Coronary artery (tissue), 2 donors: ENCODE measurements at regions not wholly inside any gene's neighbourhood (a gene's known extent, or its start where the extent isn't known, plus 50 kb on each side); places are given as distances from the start of the nearest gene placed in this dataset.

ENCODE experiments used
- DNase-seq: peaks from one replicate; pipeline ENCODE4 v3.0.0-alpha.2; 2017; ENCODE audit warnings: low spot score
- H3K27ac ChIP-seq, 2 donors: fragments of 200-600 bp; sonication (generic); one replicate each; pipeline ENCODE4 v1.5.1; 2016 to 2019
- H3K4me3 ChIP-seq: fragments of 200-600 bp; sonication (generic); 2 replicates; pipeline ENCODE4 v1.5.1; 2016; ENCODE audit warnings: mild to moderate bottlenecking, moderate library complexity
- CTCF ChIP-seq: fragments of 200-600 bp; sonication (generic); IDR thresholded peaks from one replicate; pipeline ENCODE4 v1.5.1; 2019; ENCODE audit warnings: antibody characterized with exemption

GRCh38 chrX:9414416-9414815 lies 50.4 kb upstream of the TBL1X start:
- no peak for TF ChIP-seq CTCF
- DNase-seq: no peak
- H3K27ac ChIP-seq: no peak overlapping the region
- no peak overlapping the region for H3K4me3 ChIP-seq
